GM23338 (cell line): ENCODE measurements at regions not wholly inside any gene's neighbourhood (a gene's known extent, or its start where the extent isn't known, plus 50 kb on each side); places are given as distances from the start of the nearest gene placed in this dataset.

ENCODE experiments used
- CREB1 ChIP-seq: fragments of 250-450 bp; sonication (Bioruptor Pico); IDR thresholded peaks from 2 replicates; pipeline ENCODE4 v1.5.0; 2020; ENCODE audit warnings: low read depth, mild to moderate bottlenecking, moderate library complexity
- EZH2 ChIP-seq: fragments of 200-600 bp; sonication (generic); IDR thresholded peaks from one replicate; pipeline ENCODE4 v1.8.0; 2017; ENCODE audit warnings: antibody characterized with exemption, mild to moderate bottlenecking, low read depth; ENCODE audit not compliant: unreplicated experiment
- EZH2phosphoT487 ChIP-seq: fragments of 200-600 bp; sonication (generic); IDR thresholded peaks from one replicate; pipeline ENCODE4 v1.8.1; 2018; ENCODE audit warnings: antibody characterized with exemption; ENCODE audit not compliant: unreplicated experiment
- JUNB ChIP-seq: IDR thresholded peaks from one replicate; pipeline ENCODE4 v1.6.1; 2016; ENCODE audit warnings: antibody characterized with exemption; ENCODE audit not compliant: unreplicated experiment
- NANOG ChIP-seq: IDR thresholded peaks from 2 replicates; pipeline ENCODE4 v1.6.1; 2016; ENCODE audit warnings: antibody characterized with exemption, borderline replicate concordance
- POLR2AphosphoS5 ChIP-seq: IDR thresholded peaks from 2 replicates; pipeline ENCODE4 v1.6.1; 2016; ENCODE audit warnings: antibody characterized with exemption, low read depth
- STAT1 ChIP-seq: IDR thresholded peaks from one replicate; pipeline ENCODE4 v1.6.1; 2016; ENCODE audit warnings: antibody characterized with exemption; ENCODE audit not compliant: unreplicated experiment
- TF ChIP-seq, protein P1 (sequence below), 2 experiments: fragments of 200-600 bp in 1 of 2; sonication (generic) in 1 of 2; conservative IDR thresholded peaks; 2 replicates each; pipeline versions ENCODE4 v1.5.1 to v1.6.1; 2016 to 2017; ENCODE audit warnings: antibody characterized with exemption in 2 of 2, low read depth in 2 of 2, mild to moderate bottlenecking in 2 of 2, moderate library complexity in 1 of 2
- TF ChIP-seq, protein P2 (sequence below): IDR thresholded peaks from one replicate; pipeline ENCODE4 v1.6.1; 2018; ENCODE audit warnings: antibody characterized with exemption; ENCODE audit not compliant: unreplicated experiment

DNA sequence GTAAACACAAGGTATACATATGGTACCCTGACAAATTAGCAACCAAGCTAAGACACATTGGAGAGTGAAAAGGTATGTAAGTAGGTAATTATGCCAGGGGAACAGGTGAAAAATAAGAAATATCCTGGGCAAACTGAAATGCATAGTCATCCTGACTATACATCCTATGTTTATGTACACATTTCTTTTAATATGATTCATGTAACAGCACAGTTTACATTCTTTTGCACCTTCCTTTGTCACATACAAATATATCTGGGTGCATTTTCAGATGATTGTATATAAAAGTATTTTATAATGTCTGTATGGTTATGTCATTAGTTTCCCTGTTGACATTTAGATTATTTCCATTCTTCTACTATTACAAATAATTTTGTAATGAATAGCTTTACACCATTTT is 1146.9 kb downstream of the EFNA5 start:
- TF ChIP-seq, protein P1, sequence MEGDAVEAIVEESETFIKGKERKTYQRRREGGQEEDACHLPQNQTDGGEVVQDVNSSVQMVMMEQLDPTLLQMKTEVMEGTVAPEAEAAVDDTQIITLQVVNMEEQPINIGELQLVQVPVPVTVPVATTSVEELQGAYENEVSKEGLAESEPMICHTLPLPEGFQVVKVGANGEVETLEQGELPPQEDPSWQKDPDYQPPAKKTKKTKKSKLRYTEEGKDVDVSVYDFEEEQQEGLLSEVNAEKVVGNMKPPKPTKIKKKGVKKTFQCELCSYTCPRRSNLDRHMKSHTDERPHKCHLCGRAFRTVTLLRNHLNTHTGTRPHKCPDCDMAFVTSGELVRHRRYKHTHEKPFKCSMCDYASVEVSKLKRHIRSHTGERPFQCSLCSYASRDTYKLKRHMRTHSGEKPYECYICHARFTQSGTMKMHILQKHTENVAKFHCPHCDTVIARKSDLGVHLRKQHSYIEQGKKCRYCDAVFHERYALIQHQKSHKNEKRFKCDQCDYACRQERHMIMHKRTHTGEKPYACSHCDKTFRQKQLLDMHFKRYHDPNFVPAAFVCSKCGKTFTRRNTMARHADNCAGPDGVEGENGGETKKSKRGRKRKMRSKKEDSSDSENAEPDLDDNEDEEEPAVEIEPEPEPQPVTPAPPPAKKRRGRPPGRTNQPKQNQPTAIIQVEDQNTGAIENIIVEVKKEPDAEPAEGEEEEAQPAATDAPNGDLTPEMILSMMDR (conservative IDR thresholded peaks at IDR 0.05; ENCODE audit: low read depth in 2 of 2) = no peak
- TF ChIP-seq EZH2 (no peak), EZH2phosphoT487 (no peak), POLR2AphosphoS5 (no peak), STAT1 (no peak), JUNB (no peak), CREB1 (CRISPR knock-in tag) (no peak), NANOG (no peak)
- TF ChIP-seq, protein P2, sequence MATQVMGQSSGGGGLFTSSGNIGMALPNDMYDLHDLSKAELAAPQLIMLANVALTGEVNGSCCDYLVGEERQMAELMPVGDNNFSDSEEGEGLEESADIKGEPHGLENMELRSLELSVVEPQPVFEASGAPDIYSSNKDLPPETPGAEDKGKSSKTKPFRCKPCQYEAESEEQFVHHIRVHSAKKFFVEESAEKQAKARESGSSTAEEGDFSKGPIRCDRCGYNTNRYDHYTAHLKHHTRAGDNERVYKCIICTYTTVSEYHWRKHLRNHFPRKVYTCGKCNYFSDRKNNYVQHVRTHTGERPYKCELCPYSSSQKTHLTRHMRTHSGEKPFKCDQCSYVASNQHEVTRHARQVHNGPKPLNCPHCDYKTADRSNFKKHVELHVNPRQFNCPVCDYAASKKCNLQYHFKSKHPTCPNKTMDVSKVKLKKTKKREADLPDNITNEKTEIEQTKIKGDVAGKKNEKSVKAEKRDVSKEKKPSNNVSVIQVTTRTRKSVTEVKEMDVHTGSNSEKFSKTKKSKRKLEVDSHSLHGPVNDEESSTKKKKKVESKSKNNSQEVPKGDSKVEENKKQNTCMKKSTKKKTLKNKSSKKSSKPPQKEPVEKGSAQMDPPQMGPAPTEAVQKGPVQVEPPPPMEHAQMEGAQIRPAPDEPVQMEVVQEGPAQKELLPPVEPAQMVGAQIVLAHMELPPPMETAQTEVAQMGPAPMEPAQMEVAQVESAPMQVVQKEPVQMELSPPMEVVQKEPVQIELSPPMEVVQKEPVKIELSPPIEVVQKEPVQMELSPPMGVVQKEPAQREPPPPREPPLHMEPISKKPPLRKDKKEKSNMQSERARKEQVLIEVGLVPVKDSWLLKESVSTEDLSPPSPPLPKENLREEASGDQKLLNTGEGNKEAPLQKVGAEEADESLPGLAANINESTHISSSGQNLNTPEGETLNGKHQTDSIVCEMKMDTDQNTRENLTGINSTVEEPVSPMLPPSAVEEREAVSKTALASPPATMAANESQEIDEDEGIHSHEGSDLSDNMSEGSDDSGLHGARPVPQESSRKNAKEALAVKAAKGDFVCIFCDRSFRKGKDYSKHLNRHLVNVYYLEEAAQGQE = no peak
